Neutrophil (primary cell): ENCODE measurements at regions not wholly inside any gene's neighbourhood (a gene's known extent, or its start where the extent isn't known, plus 50 kb on each side); places are given as distances from the start of the nearest gene placed in this dataset.

Experiments
- H3K27ac ChIP-seq: fragments of 200-600 bp; sonication (generic); 2 replicates; pipeline ENCODE4 v1.5.1; 2016; ENCODE audit warnings: mild to moderate bottlenecking, moderate library complexity
- H3K27me3 ChIP-seq: fragments of 200-600 bp; sonication (generic); 2 replicates; pipeline ENCODE4 v1.6.0; 2016; ENCODE audit warnings: mild to moderate bottlenecking
- H3K36me3 ChIP-seq: fragments of 200-600 bp; sonication (generic); 2 replicates; pipeline ENCODE4 v1.5.1; 2017
- H3K4me1 ChIP-seq, 2 experiments: fragments of 200-600 bp in 1 of 2; sonication (generic) in 1 of 2; 1 replicate in 1 of 2; 2 replicates in 1 of 2; pipeline versions ENCODE4 v1.5.1 to v1.6.1; 2013 to 2016; ENCODE audit warnings: low read depth in 1 of 2, low read length in 1 of 2, mild to moderate bottlenecking in 1 of 2, moderate library complexity in 1 of 2; ENCODE audit not compliant: control insufficient read depth in 1 of 2, insufficient read depth in 1 of 2
- H3K4me3 ChIP-seq, 2 experiments: fragments of 200-600 bp in 1 of 2; sonication (generic) in 1 of 2; 1 replicate in 1 of 2; 2 replicates in 1 of 2; pipeline ENCODE4 v1.5.1; 2013 to 2016; ENCODE audit warnings: low read depth in 1 of 2, low read length in 1 of 2, mild to moderate bottlenecking in 1 of 2, moderate library complexity in 1 of 2
- H3K9me3 ChIP-seq: fragments of 200-600 bp; sonication (generic); 2 replicates; pipeline ENCODE4 v1.5.1; 2016
- TF ChIP-seq, protein P1 (sequence below): fragments of 200-600 bp; sonication (generic); IDR thresholded peaks from 2 replicates; pipeline ENCODE4 v1.5.1; 2016; ENCODE audit warnings: antibody characterized with exemption

DNA sequence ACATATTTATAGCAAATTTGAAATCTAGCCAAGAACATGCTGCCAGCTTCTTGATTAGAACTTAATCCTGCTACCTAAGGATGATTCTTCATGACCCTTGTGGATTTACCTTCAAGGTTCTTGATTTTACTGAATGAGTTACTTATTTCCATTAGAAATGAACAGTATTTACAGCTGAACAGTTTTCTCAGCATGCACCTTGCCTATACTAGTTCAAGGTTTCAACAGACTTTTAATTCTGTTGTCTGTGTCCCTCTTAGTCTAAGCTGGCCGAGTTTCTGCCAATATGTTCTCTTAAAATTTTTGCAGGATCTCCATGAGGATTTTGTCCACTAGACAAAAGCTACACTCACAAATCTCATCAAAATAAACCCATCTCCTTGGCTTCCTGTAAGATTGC is 188.8 kb upstream of the ST8SIA4 start:
- Histone ChIP-seq H3K4me3 (no peak overlapping the region), H3K36me3 (no peaks in the 10 kb centered on the region), H3K9me3 (no peaks in the 10 kb centered on the region), H3K27ac (no peak overlapping the region), H3K27me3 (no peaks in the 10 kb centered on the region), H3K4me1 (no peaks in the 10 kb centered on the region)
- TF ChIP-seq, protein P1, sequence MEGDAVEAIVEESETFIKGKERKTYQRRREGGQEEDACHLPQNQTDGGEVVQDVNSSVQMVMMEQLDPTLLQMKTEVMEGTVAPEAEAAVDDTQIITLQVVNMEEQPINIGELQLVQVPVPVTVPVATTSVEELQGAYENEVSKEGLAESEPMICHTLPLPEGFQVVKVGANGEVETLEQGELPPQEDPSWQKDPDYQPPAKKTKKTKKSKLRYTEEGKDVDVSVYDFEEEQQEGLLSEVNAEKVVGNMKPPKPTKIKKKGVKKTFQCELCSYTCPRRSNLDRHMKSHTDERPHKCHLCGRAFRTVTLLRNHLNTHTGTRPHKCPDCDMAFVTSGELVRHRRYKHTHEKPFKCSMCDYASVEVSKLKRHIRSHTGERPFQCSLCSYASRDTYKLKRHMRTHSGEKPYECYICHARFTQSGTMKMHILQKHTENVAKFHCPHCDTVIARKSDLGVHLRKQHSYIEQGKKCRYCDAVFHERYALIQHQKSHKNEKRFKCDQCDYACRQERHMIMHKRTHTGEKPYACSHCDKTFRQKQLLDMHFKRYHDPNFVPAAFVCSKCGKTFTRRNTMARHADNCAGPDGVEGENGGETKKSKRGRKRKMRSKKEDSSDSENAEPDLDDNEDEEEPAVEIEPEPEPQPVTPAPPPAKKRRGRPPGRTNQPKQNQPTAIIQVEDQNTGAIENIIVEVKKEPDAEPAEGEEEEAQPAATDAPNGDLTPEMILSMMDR: no peak

DNA sequence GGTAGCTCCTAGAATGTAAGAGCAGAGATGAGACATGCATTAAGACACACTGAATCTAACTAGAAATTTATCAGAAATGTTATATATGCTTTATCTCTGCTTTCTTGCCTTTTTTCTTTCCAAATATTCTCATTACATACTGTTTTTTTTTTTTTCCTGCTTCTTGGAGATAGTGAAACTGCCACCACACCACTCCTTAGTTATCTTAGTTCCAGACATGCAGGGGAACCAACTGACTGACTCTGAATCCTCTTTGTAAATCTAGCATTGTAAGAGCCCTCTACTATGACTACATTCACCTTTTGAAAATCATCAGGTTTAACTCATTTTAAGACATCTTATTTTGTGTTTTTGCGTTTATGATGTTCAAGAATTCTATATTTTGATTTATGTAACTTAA is 181.3 kb upstream of the ST8SIA4 start:
- H3K9me3 ChIP-seq: no peaks in the 10 kb centered on the region
- H3K36me3 ChIP-seq: no peaks in the 10 kb centered on the region
- no peak overlapping the region for H3K27ac ChIP-seq
- H3K4me3 ChIP-seq: no peak overlapping the region
- TF ChIP-seq, protein P1: no peak
- H3K27me3 ChIP-seq: no peaks in the 10 kb centered on the region
- H3K4me1 ChIP-seq: no peaks in the 10 kb centered on the region

DNA sequence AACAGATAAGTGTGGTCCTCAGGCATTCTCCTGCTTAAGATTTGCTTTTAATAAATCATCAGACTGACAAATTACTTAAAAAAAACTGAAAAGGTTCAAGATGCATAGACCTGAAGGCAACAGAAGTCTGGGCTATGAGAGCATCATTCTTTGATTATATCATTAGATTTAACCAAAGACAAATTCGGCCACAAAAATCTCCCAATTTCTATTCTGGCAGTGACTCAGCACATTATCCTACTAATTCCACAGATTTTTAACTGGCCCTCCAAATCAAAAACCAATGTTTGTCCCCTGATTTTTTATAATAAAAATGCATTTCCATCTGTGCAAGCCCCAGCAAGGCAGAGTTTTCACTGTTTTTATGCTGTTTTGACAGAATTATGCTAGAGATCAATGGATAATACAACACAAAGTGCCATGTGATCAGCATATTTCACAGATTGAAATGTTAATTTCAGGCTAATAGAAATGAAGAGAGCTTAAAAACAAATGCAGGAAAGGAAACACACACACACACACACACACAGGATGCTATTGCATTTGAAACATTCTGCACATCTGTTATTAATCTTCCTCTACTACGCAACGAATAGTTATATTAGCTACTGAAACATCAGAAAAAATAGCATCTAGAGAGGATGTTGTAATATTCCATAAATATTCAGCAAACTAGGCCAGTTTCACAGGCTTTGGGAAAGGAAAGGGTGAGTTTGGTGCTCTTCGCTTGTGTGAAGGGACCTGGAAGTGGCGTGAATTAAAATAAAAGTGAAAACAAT is 177.6 kb upstream of the ST8SIA4 start:
- TF ChIP-seq, protein P1: no peak
- Histone ChIP-seq H3K27ac (no peak overlapping the region), H3K4me3 (no peak overlapping the region), H3K9me3 (no peaks in the 10 kb centered on the region), H3K27me3 (no peaks in the 10 kb centered on the region), H3K36me3 (no peaks in the 10 kb centered on the region), H3K4me1 (no peaks in the 10 kb centered on the region)

DNA sequence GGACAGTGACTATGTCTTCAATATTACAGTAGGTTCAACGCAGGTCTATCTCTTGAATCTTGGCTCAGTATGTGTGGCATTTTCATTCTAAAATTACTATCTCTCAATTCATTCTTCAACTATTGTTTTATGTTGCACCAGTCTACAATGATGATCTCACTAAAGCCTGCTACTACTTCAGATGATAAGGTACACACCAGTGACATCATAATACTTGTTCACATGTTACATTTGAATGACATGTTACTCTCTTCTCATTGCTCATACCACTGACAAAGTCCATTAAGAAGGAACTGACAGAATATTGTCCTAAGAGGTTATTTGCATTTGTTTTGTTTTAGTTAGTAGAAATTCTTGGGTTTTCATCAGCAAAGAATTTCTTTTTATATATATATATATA is 165.2 kb upstream of the ST8SIA4 start:
- Histone ChIP-seq H3K4me1 (no peaks in the 10 kb centered on the region), H3K36me3 (no peaks in the 10 kb centered on the region), H3K27ac (no peak overlapping the region), H3K4me3 (no peak overlapping the region), H3K27me3 (no peaks in the 10 kb centered on the region), H3K9me3 (no peaks in the 10 kb centered on the region)
- TF ChIP-seq, protein P1: no peak

DNA sequence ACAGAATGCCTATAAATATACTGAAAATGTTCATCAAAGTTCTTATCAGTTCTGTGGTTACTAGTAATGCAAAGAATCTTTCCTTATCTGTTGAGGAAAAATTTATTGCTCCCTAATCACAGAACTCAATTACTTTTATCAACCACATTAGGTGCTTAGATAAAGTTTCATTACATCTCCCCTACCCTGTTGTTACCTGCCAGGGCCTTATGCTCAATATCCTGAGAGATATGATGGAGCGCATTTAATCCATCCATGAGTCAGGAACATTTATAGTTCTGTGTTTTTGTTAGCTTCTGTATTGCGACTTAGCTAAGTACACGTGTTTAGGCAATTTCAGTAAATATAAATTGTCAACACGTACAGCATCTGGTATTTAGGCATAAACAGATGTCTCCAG is 164.3 kb upstream of the ST8SIA4 start:
- TF ChIP-seq, protein P1: no peak
- Histone ChIP-seq H3K27me3 (no peaks in the 10 kb centered on the region), H3K9me3 (no peaks in the 10 kb centered on the region)

More for the DNA sequence above, 164.3 kb upstream of the ST8SIA4 start:
- no peak overlapping the region for H3K4me3 ChIP-seq
- no peaks in the 10 kb centered on the region for H3K4me1 ChIP-seq
- H3K27ac ChIP-seq: no peak overlapping the region
- H3K36me3 ChIP-seq: no peaks in the 10 kb centered on the region
